Natural killer cell (primary cell): ENCODE measurements at regions not wholly inside any gene's neighbourhood (a gene's known extent, or its start where the extent isn't known, plus 50 kb on each side); places are given as distances from the start of the nearest gene placed in this dataset.

Source experiments
- ATAC-seq, 3 donors: fragments of 150-1000 bp in 2 of 3; fragments of 200-7000 bp in 1 of 3; cut with Tn5 transposase; 1 replicate in 1 of 3; 2 replicates in 2 of 3; pipeline ENCODE4 v1.10.0; 2021; ENCODE audit warnings: mild to moderate bottlenecking in 2 of 3, moderate library complexity in 2 of 3
- DNase-seq, 2 donors: peaks; one replicate each; pipeline versions ENCODE4 v3.0.0 to v3.0.0-alpha.2; 2013 to 2021; ENCODE audit warnings: mixed read lengths in 1 of 2
- H3K27ac ChIP-seq: one replicate; pipeline ENCODE4 v1.5.1; 2013; ENCODE audit warnings: mild to moderate bottlenecking, low read length
- H3K27me3 ChIP-seq: one replicate; pipeline ENCODE4 v1.6.1; 2013; ENCODE audit warnings: low read length; ENCODE audit not compliant: control insufficient read depth, insufficient read depth
- H3K36me3 ChIP-seq: one replicate; pipeline ENCODE4 v1.6.1; 2013; ENCODE audit warnings: low read length; ENCODE audit not compliant: control insufficient read depth, insufficient read depth
- H3K4me1 ChIP-seq: one replicate; pipeline ENCODE4 v1.6.1; 2013; ENCODE audit warnings: low read length; ENCODE audit not compliant: control insufficient read depth, insufficient read depth
- H3K4me3 ChIP-seq: one replicate; pipeline ENCODE4 v1.5.1; 2013; ENCODE audit warnings: low read length
- H3K9me3 ChIP-seq: one replicate; pipeline ENCODE4 v1.6.1; 2013; ENCODE audit warnings: low read length; ENCODE audit not compliant: control insufficient read depth, insufficient read depth
- H3K27ac Mint-ChIP-seq, 2 donors: one replicate each; pipeline ENCODE4 v1.8.0; 2022; ENCODE audit warnings: mild to moderate bottlenecking in 2 of 2, mixed read lengths in 2 of 2, moderate library complexity in 1 of 2
- H3K27me3 Mint-ChIP-seq, 2 donors: one replicate each; pipeline ENCODE4 v1.8.0; 2022; ENCODE audit warnings: low read depth in 2 of 2, mixed read lengths in 2 of 2
- H3K36me3 Mint-ChIP-seq: one replicate; pipeline ENCODE4 v1.8.0; 2022; ENCODE audit warnings: mixed read lengths
- H3K4me1 Mint-ChIP-seq, 2 donors: one replicate each; pipeline ENCODE4 v1.8.0; 2022; ENCODE audit warnings: mixed read lengths in 2 of 2
- H3K4me3 Mint-ChIP-seq: one replicate; pipeline ENCODE4 v1.8.0; 2022; ENCODE audit warnings: mild to moderate bottlenecking, moderate library complexity, mixed read lengths
- H3K9me3 Mint-ChIP-seq, 2 donors: one replicate each; pipeline ENCODE4 v1.8.0; 2022; ENCODE audit warnings: mixed read lengths in 2 of 2
- CTCF ChIP-seq: fragments of 200-600 bp; IDR thresholded peaks from one replicate; pipeline ENCODE4 v1.8.0; 2022; ENCODE audit warnings: antibody characterized with exemption
- WGBS: methylation state at CpG from one replicate; pipeline ENCODE4 v1.1.7; 2013; ENCODE audit warnings: missing lambda C conversion rate; ENCODE audit not compliant: insufficient coverage; 5-methylcytosine and 5-hydroxymethylcytosine counted together
- intact Hi-C: fragments of 100-400 bp; cut with micrococcal nuclease; formaldehyde crosslinking; loops from one replicate; pipeline ENCODE4 v1.14.2; 2022

- Histone ChIP-seq H3K27me3 (no peaks in the 10 kb centered on the region), H3K4me3 (no peak overlapping the region), H3K36me3 (no peaks in the 10 kb centered on the region), H3K4me1 (peaks cover 20% of the 10 kb centered on the region), H3K27ac (no peak overlapping the region), H3K9me3 (no peaks in the 10 kb centered on the region)
- Mint-ChIP-seq H3K27me3 (no peaks in the 10 kb centered on the region), H3K4me3 (no peak overlapping the region), H3K36me3 (no peaks in the 10 kb centered on the region), H3K9me3 (peaks cover 0 to 2% of the 10 kb centered on the region in 2 donors), H3K27ac (peak overlapping the region; percentile 56 to 68), H3K4me1 (peaks cover 77 to 81% of the 10 kb centered on the region in 2 donors)
- DNase-seq: no peak
- TF ChIP-seq CTCF: no peak
- no peak for ATAC-seq
- intact Hi-C loops: loop anchor here (5.0 kb wide), 1 partner anchor 45 kb away; no protein-coding TSS in a partner anchor
- 79% methylated on average over 3 of the region's 3 CpGs for WGBS
These were observed 149.8 kb upstream of the FOXN3 start for GRCh38 chr14:89566644-89567415.

- Mint-ChIP-seq H3K4me1 (peaks cover 75 to 81% of the 10 kb centered on the region in 2 donors), H3K9me3 (peaks cover 0 to 2% of the 10 kb centered on the region in 2 donors), H3K27me3 (no peaks in the 10 kb centered on the region), H3K4me3 (no peak overlapping the region), H3K36me3 (no peaks in the 10 kb centered on the region), H3K27ac (peak overlapping the region in 1 of 2 donors; percentile 68)
- Histone ChIP-seq H3K9me3 (no peaks in the 10 kb centered on the region), H3K36me3 (no peaks in the 10 kb centered on the region), H3K27me3 (no peaks in the 10 kb centered on the region), H3K4me1 (peaks cover 20% of the 10 kb centered on the region), H3K4me3 (no peak overlapping the region), H3K27ac (no peak overlapping the region)
- intact Hi-C loops: loop anchor here (5.0 kb wide), 1 partner anchor 44 kb away; no protein-coding TSS in a partner anchor
- TF ChIP-seq CTCF: no peak
- DNase-seq: no peak
- WGBS: 92% methylated on average over 3 of the region's 5 CpGs
- ATAC-seq: no peak
These were observed 149.1 kb upstream of the FOXN3 start for GRCh38 chr14:89566180-89566579.

- WGBS: 97% methylated on average over 5 of the region's 5 CpGs
- no peak for DNase-seq
- H3K4me3 Mint-ChIP-seq: no peak overlapping the region
- H3K4me1 Mint-ChIP-seq: peaks cover 72 to 81% of the 10 kb centered on the region in 2 donors
- no peak for ATAC-seq
- no peaks in the 10 kb centered on the region for H3K36me3 Mint-ChIP-seq
- Histone ChIP-seq H3K4me3 (no peak overlapping the region), H3K4me1 (peaks cover 20% of the 10 kb centered on the region), H3K36me3 (no peaks in the 10 kb centered on the region), H3K9me3 (no peaks in the 10 kb centered on the region), H3K27me3 (no peaks in the 10 kb centered on the region), H3K27ac (no peak overlapping the region)
- TF ChIP-seq CTCF: no peak
- intact Hi-C loops: loop anchor here (5.0 kb wide), 1 partner anchor 43 kb away; no protein-coding TSS in a partner anchor
- peak overlapping the region; percentile 25 to 68 for H3K27ac Mint-ChIP-seq
- peaks cover 0 to 2% of the 10 kb centered on the region in 2 donors for H3K9me3 Mint-ChIP-seq
- no peaks in the 10 kb centered on the region for H3K27me3 Mint-ChIP-seq
These were observed 148.6 kb upstream of the FOXN3 start for GRCh38 chr14:89565607-89566006.
